Thyroid gland (tissue), 4 donors: ENCODE measurements at regions not wholly inside any gene's neighbourhood (a gene's known extent, or its start where the extent isn't known, plus 50 kb on each side); places are given as distances from the start of the nearest gene placed in this dataset.

ENCODE experiments used
- DNase-seq, 2 donors: peaks; one replicate each; pipeline ENCODE4 v3.0.0-alpha.2; 2019
- H3K27ac ChIP-seq, 3 donors: fragments of 200-600 bp; sonication (generic); 1 replicate in 2 of 3; 2 replicates in 1 of 3; pipeline ENCODE4 v1.5.1; 2016 to 2019; ENCODE audit warnings: mild to moderate bottlenecking in 1 of 3, moderate library complexity in 1 of 3
- H3K27me3 ChIP-seq: fragments of 200-600 bp; sonication (generic); one replicate; pipeline ENCODE4 v1.5.1; 2019
- H3K36me3 ChIP-seq, 2 donors: fragments of 200-600 bp; sonication (generic); one replicate each; pipeline ENCODE4 v1.5.1; 2016 to 2019
- H3K4me1 ChIP-seq, 2 donors: fragments of 200-600 bp; sonication (generic); one replicate each; pipeline ENCODE4 v1.5.1; 2017 to 2019
- H3K4me3 ChIP-seq, 3 donors: fragments of 200-600 bp; sonication (generic); replicated peaks in 1 of 3; 1 replicate in 2 of 3; 2 replicates in 1 of 3; pipeline ENCODE4 v1.5.1; 2016; ENCODE audit warnings: mild to moderate bottlenecking in 1 of 3
- H3K9me3 ChIP-seq: fragments of 200-600 bp; sonication (generic); one replicate; pipeline ENCODE4 v1.5.1; 2017
- POLR2A ChIP-seq, 2 donors: fragments of 450-650 bp; IDR thresholded peaks; one replicate each; pipeline ENCODE4 v1.6.1; 2017; ENCODE audit warnings: antibody characterized with exemption in 2 of 2, mild to moderate bottlenecking in 2 of 2, moderate library complexity in 1 of 2
- WGBS, 2 donors: methylation state at CpG; one replicate each; pipeline ENCODE4 v1.1.5; 2017; 5-methylcytosine and 5-hydroxymethylcytosine counted together
- intact Hi-C: fragments of 100-400 bp; cut with DNase I; formaldehyde crosslinking; loops from one replicate; pipeline ENCODE4 v1.15.1; 2023
- TF ChIP-seq, protein P1 (sequence below), 6 experiments: fragments of 200-600 bp in 3 of 6; fragments of 450-650 bp in 3 of 6; sonication (generic) in 3 of 6; IDR thresholded peaks; one replicate each; pipeline ENCODE4 v1.5.1; 2016 to 2019; ENCODE audit warnings: antibody characterized with exemption in 6 of 6, mild to moderate bottlenecking in 2 of 6, inconsistent platforms in 1 of 6, moderate library complexity in 1 of 6

DNA sequence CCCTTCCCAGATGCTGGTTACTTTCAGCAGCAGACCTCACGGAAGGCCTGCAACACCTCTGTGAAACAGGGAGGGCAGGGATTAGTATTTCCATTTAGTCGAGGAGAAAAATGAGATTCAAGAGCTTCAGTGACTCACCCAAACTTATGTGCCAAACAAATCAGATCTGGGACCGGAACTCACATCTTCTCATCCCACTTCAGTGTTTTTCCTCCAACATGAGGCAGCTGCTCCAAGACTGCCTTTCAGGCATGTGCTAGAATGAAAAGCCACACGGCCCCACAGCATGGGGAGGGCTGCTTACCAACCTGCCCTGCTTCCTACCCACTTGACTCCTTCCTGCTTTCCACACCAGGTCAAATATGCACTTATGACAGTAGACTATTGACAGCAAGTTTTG is 129.4 kb upstream of the SLC24A5 start:
- TF ChIP-seq POLR2A (IDR thresholded peaks at IDR 0.05) = no peak
- TF ChIP-seq, protein P1, sequence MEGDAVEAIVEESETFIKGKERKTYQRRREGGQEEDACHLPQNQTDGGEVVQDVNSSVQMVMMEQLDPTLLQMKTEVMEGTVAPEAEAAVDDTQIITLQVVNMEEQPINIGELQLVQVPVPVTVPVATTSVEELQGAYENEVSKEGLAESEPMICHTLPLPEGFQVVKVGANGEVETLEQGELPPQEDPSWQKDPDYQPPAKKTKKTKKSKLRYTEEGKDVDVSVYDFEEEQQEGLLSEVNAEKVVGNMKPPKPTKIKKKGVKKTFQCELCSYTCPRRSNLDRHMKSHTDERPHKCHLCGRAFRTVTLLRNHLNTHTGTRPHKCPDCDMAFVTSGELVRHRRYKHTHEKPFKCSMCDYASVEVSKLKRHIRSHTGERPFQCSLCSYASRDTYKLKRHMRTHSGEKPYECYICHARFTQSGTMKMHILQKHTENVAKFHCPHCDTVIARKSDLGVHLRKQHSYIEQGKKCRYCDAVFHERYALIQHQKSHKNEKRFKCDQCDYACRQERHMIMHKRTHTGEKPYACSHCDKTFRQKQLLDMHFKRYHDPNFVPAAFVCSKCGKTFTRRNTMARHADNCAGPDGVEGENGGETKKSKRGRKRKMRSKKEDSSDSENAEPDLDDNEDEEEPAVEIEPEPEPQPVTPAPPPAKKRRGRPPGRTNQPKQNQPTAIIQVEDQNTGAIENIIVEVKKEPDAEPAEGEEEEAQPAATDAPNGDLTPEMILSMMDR (IDR thresholded peaks at IDR 0.05) = no peak
- Histone ChIP-seq H3K27ac (no peak overlapping the region), H3K36me3 (no peaks in the 10 kb centered on the region), H3K4me3 (no peak overlapping the region), H3K9me3 (no peaks in the 10 kb centered on the region), H3K27me3 (no peaks in the 10 kb centered on the region), H3K4me1 (peaks cover 0 to 8% of the 10 kb centered on the region in 2 donors)
- intact Hi-C loops = no loop called here
- DNase-seq = no peak
- WGBS, 2 donors = 86 to 93% methylated on average over 4 of the region's 4 CpGs

DNA sequence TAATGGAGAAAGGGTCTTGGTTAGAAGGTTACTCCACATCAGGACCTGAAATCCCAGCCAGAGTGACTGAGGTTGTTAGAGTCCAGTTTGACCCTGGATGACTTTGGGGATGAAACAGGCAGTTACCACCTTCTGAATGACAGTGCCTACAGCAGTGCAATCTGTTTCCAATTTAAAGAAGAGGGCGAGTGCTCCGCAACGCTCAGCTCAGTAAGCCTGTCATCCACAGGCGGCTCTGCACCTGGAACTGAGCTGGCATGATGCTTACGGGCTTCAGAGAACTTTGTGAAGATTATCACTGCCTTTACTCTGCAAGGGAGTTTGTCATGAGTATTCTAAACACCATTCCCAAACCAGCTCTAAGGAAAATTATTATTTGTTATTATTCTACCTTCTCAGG is 127.7 kb upstream of the SLC24A5 start:
- Histone ChIP-seq H3K4me3 (no peak overlapping the region), H3K9me3 (no peaks in the 10 kb centered on the region), H3K4me1 (no peaks in the 10 kb centered on the region), H3K27me3 (no peaks in the 10 kb centered on the region), H3K36me3 (no peaks in the 10 kb centered on the region), H3K27ac (no peak overlapping the region)
- TF ChIP-seq POLR2A (IDR thresholded peaks at IDR 0.05) = no peak
- TF ChIP-seq, protein P1 (IDR thresholded peaks at IDR 0.05) = no peak
- WGBS, 2 donors = 95 to 99% methylated on average over 5 of the region's 5 CpGs
- DNase-seq = no peak
- intact Hi-C loops = no loop called here

DNA sequence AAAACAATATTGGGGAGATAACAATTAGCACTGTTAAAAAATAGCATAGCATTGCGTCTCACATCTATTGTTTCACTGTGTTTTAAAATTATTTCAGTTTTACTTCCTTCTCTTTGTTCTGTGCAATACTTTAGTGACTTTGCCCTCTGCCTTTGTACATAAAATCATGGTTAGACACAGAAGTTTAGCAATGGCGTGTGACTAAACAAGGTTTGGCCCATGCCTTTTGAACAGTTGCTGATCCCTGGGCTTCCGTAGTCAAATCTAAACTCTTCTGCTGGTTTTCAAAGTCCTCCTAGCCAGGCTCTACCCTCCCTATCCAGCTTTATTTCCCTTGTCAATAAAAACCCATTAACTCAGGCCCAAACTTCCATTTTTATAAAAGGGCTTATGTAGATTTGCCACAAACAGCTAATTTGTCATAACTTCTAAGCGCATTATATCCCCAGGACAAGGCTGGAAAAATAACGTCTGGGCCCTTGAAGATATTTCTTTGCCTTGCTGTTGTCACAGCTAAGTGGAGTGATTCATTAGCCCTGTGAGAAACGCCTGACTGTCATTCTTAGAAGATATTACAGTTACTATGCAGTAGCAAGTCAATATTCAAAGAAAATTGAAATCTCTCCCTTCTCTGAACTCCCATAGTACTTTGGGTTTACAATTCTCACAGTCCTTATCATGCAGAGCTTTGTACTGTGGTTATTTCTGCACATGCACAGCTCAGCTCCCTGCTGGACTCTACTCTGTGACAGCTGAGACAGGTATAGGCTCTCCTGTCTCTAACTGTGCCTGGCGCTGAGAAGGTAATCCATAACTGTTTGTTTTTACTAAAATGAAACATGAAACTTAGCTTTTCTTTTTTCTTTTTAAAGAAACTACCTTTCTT is 123.4 kb upstream of the SLC24A5 start:
- H3K36me3 ChIP-seq = no peaks in the 10 kb centered on the region
- no peak for DNase-seq
- H3K4me3 ChIP-seq = no peak overlapping the region
- TF ChIP-seq POLR2A (IDR thresholded peaks at IDR 0.05) = no peak
- TF ChIP-seq, protein P1 (IDR thresholded peaks at IDR 0.05) = no peak
- 84 to 85% methylated on average over 7 of the region's 7 CpGs for WGBS, 2 donors
- intact Hi-C loops = no loop called here
- H3K27me3 ChIP-seq = no peaks in the 10 kb centered on the region
- H3K9me3 ChIP-seq = no peaks in the 10 kb centered on the region
- H3K4me1 ChIP-seq = no peaks in the 10 kb centered on the region
- H3K27ac ChIP-seq = no peak overlapping the region

DNA sequence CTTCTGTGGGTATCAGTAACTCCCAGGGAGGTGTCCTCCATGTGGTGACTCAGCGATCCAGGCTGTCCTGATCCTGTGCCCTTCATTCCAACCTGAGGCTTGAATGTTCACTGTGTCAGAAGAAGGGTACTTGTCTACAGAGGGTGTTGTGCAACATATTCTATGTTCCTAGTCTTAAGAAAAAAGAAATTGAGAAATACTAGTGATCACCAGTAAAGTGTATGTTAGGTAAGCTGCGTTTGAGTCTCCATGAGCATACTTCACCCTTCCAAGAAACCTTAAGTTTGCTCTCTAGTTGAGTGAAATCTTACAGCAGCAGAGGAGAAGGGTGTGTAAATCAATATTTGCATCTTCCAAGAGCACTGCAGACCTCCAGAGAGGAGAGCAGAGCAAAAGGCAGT is 122.2 kb upstream of the SLC24A5 start:
- Histone ChIP-seq H3K4me3 (no peak overlapping the region), H3K4me1 (no peaks in the 10 kb centered on the region), H3K36me3 (no peaks in the 10 kb centered on the region), H3K9me3 (no peaks in the 10 kb centered on the region), H3K27me3 (no peaks in the 10 kb centered on the region), H3K27ac (no peak overlapping the region)
- intact Hi-C loops = no loop called here
- no peak for TF ChIP-seq POLR2A (IDR thresholded peaks at IDR 0.05)
- TF ChIP-seq, protein P1 (IDR thresholded peaks at IDR 0.05) = no peak
- DNase-seq = peak; percentile 23 to 27
- WGBS, 2 donors = 46 to 54% methylated on average over 2 of the region's 2 CpGs

DNA sequence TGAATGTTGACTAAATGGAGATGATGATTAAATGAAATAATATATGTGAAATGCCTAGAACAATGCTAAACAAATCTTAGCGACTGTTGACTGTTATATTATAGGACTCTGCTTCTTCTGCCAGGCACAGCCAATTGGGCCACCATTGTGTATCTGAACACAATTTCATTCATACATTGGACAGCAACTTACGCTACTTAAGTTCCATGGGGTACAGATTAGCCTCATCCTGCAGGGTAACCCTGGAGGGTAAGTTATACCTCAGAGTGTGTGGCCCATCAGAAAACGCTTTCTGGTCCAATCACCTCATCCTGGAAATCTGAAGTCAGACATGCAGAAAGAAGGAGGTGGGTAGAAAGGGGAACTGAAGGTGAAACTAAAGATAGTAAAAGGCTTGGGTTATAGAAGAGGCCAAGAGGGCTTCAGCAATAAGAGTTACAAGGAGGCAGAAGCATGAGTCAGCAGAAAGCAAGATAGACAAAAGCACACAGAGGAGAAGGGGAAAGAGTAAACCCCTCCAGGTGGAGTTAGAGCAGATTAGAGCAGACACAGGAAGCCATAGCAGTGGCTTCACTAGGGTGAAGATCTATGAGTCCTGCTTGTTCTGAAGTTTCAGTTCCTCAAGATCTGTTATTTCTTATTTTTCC is 119.3 kb upstream of the SLC24A5 start:
- WGBS, 2 donors = 95% methylated on average over 3 of the region's 3 CpGs
- no peaks in the 10 kb centered on the region for H3K36me3 ChIP-seq
- DNase-seq = no peak
- H3K4me1 ChIP-seq = peaks cover 0 to 8% of the 10 kb centered on the region in 2 donors
- no peaks in the 10 kb centered on the region for H3K27me3 ChIP-seq
- no peak overlapping the region for H3K4me3 ChIP-seq
- TF ChIP-seq, protein P1 (IDR thresholded peaks at IDR 0.05) = no peak
- no peak for TF ChIP-seq POLR2A (IDR thresholded peaks at IDR 0.05)
- no peaks in the 10 kb centered on the region for H3K9me3 ChIP-seq
- no peak overlapping the region for H3K27ac ChIP-seq
- intact Hi-C loops = no loop called here
